ENCODE measurements at regions not wholly inside any gene's neighbourhood (a gene's known extent, or its start where the extent isn't known, plus 50 kb on each side); places are given as distances from the start of the nearest gene placed in this dataset.
"Not testable (repeated sequence)": the region's sequence is repeated elsewhere in the genome, so short reads cannot be mapped to it uniquely, and the experiment has no call there.

GRCh38 chr12:108421082-108421481, 82.0 kb upstream of the CMKLR1 start:
- not testable (repeated sequence) for DNase-seq

- DNase-seq = not testable (repeated sequence)
These were observed 81.3 kb upstream of the CMKLR1 start for GRCh38 chr12:108420421-108420820.

DNA sequence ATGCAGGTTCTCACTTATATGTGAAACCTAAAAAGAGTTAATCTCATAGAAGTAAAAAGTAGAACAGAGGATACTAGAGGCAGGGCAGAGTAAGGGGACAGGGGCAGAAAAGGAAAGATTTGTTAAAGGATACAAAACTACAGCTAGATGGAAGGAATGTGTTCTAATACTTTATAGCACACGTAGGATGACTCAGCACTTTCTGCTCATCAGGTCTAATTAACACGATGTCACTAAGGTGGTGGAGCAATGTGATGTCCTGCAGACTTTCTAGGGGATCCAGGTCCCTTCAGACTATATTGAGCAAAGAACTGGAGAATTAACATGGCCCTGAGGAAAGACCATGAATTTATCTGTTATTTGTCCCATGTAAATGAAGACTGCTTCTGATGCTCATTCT, 80.8 kb upstream of the CMKLR1 start:
- DNase-seq = no peak

GRCh38 chr12:108418164-108418890, 79.2 kb upstream of the CMKLR1 start:
- DNase-seq = no peak

- DNase-seq = no peak
These were observed 74.9 kb upstream of the CMKLR1 start for GRCh38 chr12:108414021-108414420.

- no peak for DNase-seq
These were observed 71.6 kb upstream of the CMKLR1 start for GRCh38 chr12:108410689-108411088.

DNA sequence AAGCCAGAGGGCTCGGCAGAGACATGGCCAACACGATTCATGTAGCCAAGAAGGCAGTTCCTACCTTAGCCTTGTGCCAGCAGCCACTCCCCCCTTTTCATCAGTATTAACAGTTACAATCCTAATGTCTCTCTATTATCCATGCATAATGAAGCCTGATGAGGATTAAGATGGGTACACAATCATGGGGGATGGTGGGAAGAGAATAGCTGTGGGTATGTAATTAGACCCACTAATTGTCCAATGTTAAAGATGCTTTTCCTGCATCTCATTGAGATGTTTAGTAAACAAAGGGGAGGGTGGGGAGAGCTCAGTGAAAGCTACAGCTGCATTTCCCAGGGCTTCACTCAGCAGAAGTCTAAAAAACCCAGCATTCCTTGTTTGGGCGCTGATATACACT, 70.4 kb upstream of the CMKLR1 start:
- no peak for DNase-seq

DNA sequence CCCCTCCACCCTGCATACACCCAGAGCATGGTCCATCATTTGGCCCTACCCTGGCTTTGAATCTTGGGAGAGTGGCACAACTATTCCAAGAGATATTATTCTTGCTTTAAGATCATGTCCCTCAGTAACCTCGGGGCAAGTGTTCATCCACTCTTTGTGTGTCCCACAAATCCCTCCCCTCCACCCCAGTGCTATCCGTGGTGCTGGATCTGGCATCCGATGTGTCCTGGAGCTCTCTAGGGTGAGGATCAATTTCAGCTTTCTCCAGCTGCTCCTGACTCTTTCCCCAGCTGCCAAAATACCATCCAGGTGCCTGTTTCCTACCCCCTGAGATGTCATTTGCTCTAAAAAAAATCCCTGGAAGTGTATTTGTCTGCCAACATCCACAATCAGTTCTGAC, 64.8 kb upstream of the CMKLR1 start:
- DNase-seq = no peak

DNA sequence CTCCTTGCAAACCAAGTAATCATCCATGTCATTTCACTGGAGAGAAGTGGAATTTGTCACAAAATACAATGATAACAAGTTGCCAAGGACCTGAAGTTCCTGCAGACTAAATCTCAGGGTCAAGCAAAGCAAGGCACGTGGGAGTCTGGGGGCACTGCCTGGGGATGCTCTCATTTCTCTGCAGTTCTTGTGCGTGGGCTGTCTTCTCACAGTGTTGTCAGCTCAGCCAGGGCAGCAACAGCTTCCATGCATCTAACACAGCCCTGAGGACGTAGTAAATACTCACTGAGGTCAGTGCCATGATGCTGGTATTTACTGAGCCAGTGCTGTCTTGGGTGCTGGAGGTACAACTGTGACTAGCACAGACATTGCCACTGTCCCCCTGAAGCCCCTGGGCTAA, 62.9 kb upstream of the CMKLR1 start:
- DNase-seq = no peak

DNA sequence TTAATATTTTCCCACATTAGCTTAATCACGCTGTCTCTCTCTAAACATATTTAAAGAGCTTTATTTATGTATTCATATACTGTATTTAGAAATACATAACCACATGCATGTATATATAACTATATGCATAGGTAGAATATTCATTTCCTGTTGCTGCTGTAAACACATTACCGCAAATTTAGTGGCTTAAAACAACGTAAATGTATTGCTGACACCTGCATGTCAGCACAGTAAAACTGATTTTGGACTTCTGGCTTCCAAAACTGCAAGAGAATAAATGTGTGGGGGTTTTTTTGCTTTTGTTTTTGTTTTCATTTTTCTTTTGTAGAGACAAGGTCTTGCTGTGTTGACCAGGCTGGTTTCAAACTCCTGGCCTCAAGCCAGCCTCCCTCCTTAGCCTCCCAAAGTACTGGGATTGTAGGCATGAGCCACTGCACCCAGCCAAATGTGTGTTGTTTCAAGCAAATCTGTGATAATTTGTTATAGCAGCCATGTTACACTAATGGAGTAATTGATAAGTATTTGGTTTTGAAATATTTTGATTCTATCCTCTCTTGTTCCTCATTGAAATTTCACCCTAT, 61.9 kb upstream of the CMKLR1 start:
- DNase-seq = no peak

DNA sequence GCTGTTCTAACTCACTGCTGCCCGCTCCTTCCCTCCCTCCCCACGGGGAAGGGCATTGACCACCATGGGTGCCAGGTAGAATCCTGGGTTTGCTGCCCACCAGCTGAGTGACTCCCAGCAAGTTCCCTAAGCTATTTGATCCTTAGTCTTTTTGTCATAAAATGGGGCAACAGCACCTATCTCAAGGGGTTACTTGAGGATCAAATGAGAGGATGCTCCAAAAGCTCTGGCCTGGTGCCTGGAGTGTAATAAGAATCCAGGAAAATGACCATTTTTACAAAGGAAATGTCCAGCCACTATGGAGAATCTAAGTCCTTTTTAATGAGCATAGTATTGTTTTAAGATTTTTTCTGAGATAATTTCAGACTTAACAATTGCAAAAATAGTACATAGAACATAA, 61.4 kb upstream of the CMKLR1 start:
- no peak for DNase-seq

DNA sequence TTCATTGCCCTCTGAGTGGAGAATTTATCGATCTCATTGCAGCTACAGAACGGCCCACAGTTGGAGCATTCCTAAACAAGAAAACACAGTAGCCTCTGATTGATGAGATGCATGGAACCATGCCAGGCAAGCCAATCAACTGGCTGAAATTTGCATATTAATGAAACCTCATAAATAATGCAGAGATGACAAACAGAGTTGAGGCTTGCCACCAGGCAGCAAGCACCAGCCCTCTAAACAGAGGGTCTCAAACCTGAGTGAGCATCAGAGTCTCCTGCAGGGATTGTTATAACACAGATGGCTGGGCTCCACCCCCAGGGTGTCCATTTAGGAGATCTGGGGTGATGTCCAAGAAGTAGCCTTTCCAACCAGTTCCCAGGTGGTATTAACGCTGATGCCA, 60.9 kb upstream of the CMKLR1 start:
- no peak for DNase-seq

DNA sequence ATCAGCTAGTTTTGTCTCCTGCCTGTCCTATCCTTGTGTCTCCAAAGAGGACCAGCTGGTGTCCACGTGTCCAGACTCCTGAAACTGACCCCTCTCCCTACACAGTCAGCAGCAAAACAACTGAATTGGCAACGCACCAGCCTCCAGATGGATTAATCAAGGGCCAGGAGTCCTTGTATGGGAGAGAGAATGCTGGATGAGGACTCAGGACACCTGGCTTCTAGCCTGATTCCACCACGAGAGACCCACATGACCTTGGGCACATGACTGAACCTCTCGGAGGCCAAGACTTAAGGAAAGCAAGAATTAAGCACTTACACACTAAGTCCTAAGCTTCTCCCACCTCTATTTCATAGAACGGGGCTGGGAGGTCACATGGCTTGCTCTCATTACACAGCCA, 60.4 kb upstream of the CMKLR1 start:
- DNase-seq = no peak

DNA sequence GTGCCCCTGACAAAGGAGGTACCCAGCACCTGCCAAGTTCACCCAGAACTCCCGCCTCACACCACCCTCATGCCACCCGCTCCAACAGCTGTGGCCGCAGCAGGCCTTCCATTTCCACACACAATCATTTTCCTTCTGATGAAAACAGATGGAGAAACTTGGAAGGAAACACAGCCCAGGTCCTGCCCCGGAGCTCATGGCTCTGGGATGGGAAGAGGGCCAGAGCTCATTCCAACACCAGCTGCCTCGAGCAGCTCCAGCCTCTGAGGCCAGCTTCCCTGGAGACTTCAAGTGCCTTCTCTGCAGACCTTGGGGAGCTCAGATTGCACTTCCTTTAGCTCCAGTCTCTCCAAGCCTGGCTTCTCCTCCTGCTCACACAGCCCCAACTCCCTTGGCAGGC, 55.1 kb upstream of the CMKLR1 start:
- no peak for DNase-seq

DNA sequence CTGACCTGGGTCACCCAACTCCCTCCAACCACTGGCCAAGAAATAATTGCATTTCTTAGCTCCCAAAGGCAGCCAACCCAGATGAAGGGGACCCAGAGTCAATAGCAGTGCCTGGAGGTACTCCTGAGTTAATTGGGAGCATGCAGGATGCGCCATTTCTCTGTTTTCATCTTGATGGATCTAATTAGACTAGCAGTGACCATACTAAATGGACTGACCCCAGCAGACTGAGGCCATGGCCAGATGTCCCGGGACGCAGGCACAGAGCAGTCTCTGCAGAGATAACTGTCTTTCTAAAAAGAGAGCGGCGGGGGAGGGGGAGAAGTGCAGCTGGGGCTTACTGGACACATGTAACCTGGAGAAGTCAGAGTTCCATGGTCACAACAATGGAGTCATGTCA, 53.2 kb upstream of the CMKLR1 start:
- no peak for DNase-seq

- no peak for DNase-seq
These were observed 51.5 kb upstream of the CMKLR1 start for GRCh38 chr12:108390495-108391203.

DNA sequence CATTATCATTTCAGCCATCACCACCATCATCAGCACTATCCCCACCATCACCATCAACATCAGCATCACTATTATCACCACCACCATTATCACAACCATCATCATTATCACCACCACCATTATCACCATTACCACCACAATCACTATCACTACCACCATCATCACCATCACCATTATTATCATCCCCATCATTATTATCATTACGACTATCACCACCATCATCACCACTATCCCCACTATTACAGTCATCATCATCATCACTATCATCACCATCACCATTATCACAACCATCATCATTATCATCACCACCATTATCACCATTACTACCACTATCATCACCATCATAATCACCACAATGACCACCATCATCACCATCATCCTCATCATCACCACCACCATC, 50.4 kb upstream of the CMKLR1 start:
- DNase-seq = no peak
